Stimulated activated naive CD8-positive, alpha-beta T cell treated with anti-CD3 and anti-CD28 coated beads, Interleukin-15, amount 100 ng/mL, for 72 hours (primary cell): ENCODE measurements at regions not wholly inside any gene's neighbourhood (a gene's known extent, or its start where the extent isn't known, plus 50 kb on each side); places are given as distances from the start of the nearest gene placed in this dataset.

Experiments used
- ATAC-seq: fragments of 150-1000 bp; cut with Tn5 transposase; 2 replicates; pipeline ENCODE4 v1.10.0; 2021; ENCODE audit warnings: mild to moderate bottlenecking, moderate library complexity
- DNase-seq, 2 donors: peaks; one replicate each; pipeline ENCODE4 v3.0.0; 2021 to 2022
- H3K27ac Mint-ChIP-seq, 2 donors: one replicate each; pipeline ENCODE4 v1.8.0; 2022; ENCODE audit warnings: mild to moderate bottlenecking in 2 of 2, mixed read lengths in 2 of 2, moderate library complexity in 2 of 2
- H3K27me3 Mint-ChIP-seq: one replicate; pipeline ENCODE4 v1.8.0; 2022; ENCODE audit warnings: mixed read lengths
- H3K4me1 Mint-ChIP-seq: one replicate; pipeline ENCODE4 v1.8.0; 2022; ENCODE audit warnings: mild to moderate bottlenecking, mixed read lengths
- H3K4me3 Mint-ChIP-seq, 2 donors: one replicate each; pipeline ENCODE4 v1.8.0; 2022; ENCODE audit warnings: mild to moderate bottlenecking in 2 of 2, mixed read lengths in 2 of 2, moderate library complexity in 1 of 2
- H3K9me3 Mint-ChIP-seq, 2 donors: one replicate each; pipeline ENCODE4 v1.8.0; 2022; ENCODE audit warnings: mixed read lengths in 2 of 2

DNA sequence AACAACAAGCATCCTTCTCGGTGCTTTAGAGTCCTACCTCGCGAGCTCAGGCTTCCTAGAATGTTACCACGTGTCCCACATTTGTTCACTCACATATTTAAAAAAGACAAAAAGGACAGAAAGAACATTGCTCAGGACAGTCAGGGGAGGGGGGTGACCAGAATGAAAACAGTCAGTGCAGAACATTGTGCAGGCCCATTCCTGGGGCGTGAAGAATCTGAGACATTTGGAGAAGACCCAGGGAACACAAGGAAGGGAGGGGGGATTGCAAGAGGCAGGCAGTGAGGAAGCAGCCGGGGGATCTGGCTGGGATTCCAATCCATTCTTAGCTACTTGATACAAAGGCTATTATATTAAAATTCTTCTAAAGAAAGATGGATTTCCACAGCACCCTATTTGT, 270.4 kb upstream of the CITED2 start:
- no peak overlapping the region for H3K4me3 Mint-ChIP-seq
- H3K27ac Mint-ChIP-seq, result no peak overlapping the region
- H3K27me3 Mint-ChIP-seq, result peaks cover 5% of the 10 kb centered on the region
- ATAC-seq (no peak), DNase-seq (no peak)
- H3K9me3 Mint-ChIP-seq, result peaks cover 0 to 7% of the 10 kb centered on the region in 2 donors
- H3K4me1 Mint-ChIP-seq, result no peaks in the 10 kb centered on the region

DNA sequence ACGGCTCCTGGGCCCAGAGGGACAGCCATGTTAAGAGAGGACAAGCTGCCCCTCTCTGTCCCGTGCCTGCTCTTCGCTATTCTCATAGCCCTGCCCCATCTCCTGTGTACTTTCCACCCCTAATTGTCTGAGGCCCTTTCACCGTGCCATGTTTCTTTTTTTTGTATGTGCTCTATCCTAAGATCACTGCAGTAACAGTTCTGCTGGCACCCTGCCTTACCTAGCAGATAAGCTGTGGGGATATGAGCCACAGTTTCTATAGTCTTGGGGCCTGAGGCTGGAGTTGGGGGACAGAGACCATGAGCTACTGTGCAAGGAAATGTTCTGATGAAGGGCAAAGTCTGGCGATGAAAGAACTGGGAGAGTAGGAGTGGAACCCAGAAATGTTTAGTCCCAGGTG, 269.5 kb upstream of the CITED2 start:
- Mint-ChIP-seq H3K4me1 (no peaks in the 10 kb centered on the region), H3K9me3 (peaks cover 0 to 7% of the 10 kb centered on the region in 2 donors), H3K27ac (no peak overlapping the region), H3K27me3 (no peaks in the 10 kb centered on the region), H3K4me3 (no peak overlapping the region)
- no peak for ATAC-seq
- DNase-seq, result no peak

DNA sequence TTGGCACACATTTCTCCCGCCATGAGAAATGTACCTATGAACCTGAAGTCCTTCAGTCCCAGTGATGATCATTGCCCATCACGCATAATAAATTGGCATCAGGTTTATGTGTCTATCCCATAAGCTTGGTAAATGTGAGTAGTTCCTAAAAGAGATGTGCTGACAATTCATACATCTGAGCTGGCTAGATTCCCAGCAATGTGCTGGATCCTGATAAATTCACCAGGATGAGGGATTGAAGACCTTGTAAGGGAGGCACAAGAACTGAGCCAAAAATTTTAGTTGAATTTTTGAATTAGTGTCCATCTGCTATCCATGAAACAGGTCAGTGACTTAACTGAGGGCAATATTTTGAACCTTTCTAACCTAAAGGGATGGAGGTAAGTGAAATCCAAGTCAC, 267.9 kb upstream of the CITED2 start:
- peaks cover 0 to 7% of the 10 kb centered on the region in 2 donors for H3K9me3 Mint-ChIP-seq

DNA sequence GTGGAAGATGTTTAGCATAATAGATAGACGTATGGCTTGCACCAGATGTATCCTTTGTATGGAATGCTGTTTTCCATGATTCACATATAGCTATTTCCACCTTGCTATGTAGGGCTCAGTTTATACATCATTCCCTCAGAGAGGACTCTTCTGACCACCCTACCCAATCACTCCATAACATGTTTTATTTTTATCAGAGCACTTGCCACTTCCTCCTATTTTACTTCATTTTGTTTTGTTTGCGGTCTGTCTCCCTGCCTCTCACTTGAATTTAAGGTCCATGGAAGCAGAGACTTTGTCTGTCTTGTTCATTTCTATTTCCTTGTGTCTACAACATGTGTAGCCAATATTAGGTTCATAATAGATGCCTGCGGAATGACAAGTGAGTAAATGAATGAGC, 266.9 kb upstream of the CITED2 start:
- H3K27ac Mint-ChIP-seq, result no peak overlapping the region
- H3K9me3 Mint-ChIP-seq, result no peaks in the 10 kb centered on the region
- no peaks in the 10 kb centered on the region for H3K4me1 Mint-ChIP-seq
- no peak overlapping the region for H3K4me3 Mint-ChIP-seq
- DNase-seq (no peak), ATAC-seq (no peak)
- H3K27me3 Mint-ChIP-seq, result no peaks in the 10 kb centered on the region

More for the DNA sequence above, 267.9 kb upstream of the CITED2 start:
- Mint-ChIP-seq H3K4me3 (no peak overlapping the region), H3K27me3 (no peaks in the 10 kb centered on the region), H3K4me1 (no peaks in the 10 kb centered on the region), H3K27ac (no peak overlapping the region)
- DNase-seq (no peak), ATAC-seq (no peak)

DNA sequence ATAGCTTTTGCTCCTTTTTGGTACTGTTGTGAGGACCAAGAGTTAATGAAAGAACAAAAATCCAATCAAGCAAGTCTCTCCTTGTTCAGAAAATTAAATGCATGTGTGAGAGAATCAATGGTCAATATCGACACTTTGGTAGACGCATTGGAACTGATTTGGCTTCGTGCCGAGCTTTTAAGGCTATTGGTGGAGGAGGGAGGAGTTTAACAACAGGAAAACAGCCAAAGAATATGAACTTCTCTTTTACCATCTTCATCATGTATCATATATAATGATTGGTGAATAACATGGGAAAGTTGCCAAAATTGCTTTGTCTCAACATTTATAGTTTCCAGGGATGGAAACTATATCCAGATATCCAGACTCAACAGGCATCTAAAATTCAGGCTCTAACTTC, 266.5 kb upstream of the CITED2 start:
- Mint-ChIP-seq H3K27ac (no peak overlapping the region), H3K4me1 (no peaks in the 10 kb centered on the region), H3K27me3 (no peaks in the 10 kb centered on the region), H3K9me3 (no peaks in the 10 kb centered on the region), H3K4me3 (no peak overlapping the region)
- no peak for DNase-seq
- no peak for ATAC-seq

DNA sequence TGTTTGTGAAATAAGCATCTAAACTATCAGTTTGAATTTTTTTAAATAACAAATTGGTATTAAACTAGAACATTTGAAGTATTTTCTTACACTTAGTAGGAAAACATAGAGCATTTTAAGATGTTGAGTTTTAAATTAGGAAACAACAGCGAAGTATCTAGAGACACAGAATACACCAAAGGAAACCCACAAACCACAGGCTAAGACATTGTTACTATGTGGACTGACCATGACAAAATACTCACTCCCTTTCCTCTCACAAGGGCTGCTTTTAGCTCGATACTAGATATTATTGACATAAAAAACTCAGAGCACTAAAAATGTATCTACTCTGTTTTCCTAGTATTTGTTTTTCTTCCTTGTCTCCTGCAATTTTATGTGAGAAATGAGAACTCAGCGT, 266.0 kb upstream of the CITED2 start:
- Mint-ChIP-seq H3K4me1 (no peaks in the 10 kb centered on the region), H3K27me3 (no peaks in the 10 kb centered on the region), H3K27ac (no peak overlapping the region), H3K9me3 (no peaks in the 10 kb centered on the region), H3K4me3 (no peak overlapping the region)
- DNase-seq (no peak), ATAC-seq (no peak)

DNA sequence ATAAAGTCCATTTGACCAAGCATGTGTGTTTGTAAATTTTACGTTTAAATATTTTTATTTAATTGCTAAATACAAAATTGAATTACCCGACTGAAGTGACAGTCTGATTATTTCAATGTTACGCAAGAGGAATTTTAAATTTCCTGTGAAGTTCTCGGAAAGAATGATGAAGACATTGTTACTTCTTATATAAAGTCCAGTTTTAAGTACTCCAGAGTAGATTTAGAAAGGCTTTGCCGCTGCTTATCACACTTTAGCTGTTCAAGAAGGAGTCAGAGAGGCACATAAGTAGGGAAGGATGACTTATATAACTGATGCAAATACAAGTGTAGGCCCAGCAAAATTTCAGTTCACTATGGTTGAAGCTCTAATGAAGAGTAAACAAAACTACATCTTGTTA, 265.1 kb upstream of the CITED2 start:
- no peak overlapping the region for H3K4me3 Mint-ChIP-seq
- no peaks in the 10 kb centered on the region for H3K9me3 Mint-ChIP-seq
- no peak for ATAC-seq
- no peaks in the 10 kb centered on the region for H3K4me1 Mint-ChIP-seq
- DNase-seq, result no peak
- no peak overlapping the region for H3K27ac Mint-ChIP-seq
- no peaks in the 10 kb centered on the region for H3K27me3 Mint-ChIP-seq

DNA sequence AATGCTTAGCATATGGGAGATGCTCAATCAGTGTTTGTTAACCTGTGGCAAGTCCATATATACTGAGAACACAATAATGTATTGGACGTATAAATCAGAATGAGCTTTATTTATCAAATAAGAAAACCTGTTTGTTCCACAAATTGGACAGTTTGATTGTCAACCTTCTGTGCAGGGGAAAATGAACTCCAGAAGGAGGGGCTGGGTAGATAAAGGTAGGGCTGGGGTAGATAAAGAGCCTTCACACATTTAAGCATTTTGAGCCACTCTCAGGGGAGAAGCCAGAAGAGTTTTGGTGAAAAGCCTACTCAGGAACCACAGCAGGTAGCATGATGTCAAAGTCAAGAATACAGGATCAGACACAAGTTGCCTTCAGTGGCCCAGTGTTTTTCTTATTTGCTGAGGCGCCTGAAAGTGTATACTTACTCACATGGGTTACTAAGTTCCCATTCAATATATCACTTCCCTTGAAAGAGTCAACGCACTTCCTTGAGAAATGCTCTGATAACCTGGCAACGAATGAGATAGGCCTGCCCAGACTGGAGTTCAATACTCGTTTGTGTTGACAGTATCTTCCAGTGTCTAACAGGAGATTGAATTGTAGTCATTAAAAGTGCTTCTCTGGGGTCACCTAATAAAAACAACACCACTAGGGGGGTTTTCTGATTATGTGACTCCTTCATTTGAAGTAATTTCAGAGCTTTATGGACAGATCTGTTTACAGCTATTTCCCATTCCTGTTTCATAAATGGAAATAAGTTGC, 263.9 kb upstream of the CITED2 start:
- no peak overlapping the region for H3K4me3 Mint-ChIP-seq
- H3K4me1 Mint-ChIP-seq, result no peaks in the 10 kb centered on the region
- H3K27me3 Mint-ChIP-seq, result peaks cover 1% of the 10 kb centered on the region
- ATAC-seq, result no peak
- H3K27ac Mint-ChIP-seq, result no peak overlapping the region
- no peaks in the 10 kb centered on the region for H3K9me3 Mint-ChIP-seq
- DNase-seq, result no peak

DNA sequence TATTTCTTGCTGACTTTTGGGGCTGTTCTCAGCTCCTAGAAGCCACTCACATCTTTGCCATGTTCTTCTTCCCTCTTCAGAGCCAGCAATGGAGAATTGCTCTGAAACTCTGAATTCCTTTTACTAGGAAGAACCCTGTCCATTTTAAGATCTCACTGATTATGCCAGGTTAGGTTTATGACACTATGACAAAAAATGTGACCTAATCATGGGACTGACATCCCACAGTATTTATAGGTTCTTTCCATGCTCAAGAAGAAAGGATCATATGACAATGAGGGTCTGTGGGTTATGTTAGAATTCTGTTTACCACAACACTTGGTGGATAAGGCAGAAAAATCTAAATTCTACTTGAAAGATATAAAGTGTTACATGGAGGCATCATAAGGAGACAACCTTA, 263.3 kb upstream of the CITED2 start:
- DNase-seq, result no peak
- H3K9me3 Mint-ChIP-seq, result no peaks in the 10 kb centered on the region
- no peak for ATAC-seq
- no peaks in the 10 kb centered on the region for H3K4me1 Mint-ChIP-seq
- no peak overlapping the region for H3K4me3 Mint-ChIP-seq
- peaks cover 7% of the 10 kb centered on the region for H3K27me3 Mint-ChIP-seq
- no peak overlapping the region for H3K27ac Mint-ChIP-seq

DNA sequence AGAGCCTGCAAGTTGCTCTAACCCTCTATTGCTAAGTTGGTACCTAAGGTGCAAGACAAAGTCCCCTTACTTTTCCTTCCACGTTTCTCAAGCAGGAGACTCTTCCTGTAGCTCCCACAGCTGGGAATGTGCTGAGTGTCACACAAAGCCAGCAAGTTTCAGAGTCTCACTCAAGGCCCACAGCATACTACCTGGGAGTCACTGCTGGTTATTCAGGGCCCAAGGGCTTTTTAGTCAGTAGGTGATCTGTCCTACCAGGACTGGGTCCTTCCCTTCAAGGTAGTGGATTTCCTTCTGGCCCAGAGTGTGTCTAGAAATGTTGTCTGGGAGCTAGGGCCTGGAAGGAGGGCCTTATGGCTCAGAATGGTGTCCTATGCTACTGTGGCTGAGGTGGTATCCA, 261.9 kb upstream of the CITED2 start:
- no peaks in the 10 kb centered on the region for H3K4me1 Mint-ChIP-seq
- no peak overlapping the region for H3K27ac Mint-ChIP-seq
- H3K4me3 Mint-ChIP-seq, result no peak overlapping the region
- peaks cover 17% of the 10 kb centered on the region for H3K27me3 Mint-ChIP-seq
- no peaks in the 10 kb centered on the region for H3K9me3 Mint-ChIP-seq
- DNase-seq (no peak), ATAC-seq (no peak)

DNA sequence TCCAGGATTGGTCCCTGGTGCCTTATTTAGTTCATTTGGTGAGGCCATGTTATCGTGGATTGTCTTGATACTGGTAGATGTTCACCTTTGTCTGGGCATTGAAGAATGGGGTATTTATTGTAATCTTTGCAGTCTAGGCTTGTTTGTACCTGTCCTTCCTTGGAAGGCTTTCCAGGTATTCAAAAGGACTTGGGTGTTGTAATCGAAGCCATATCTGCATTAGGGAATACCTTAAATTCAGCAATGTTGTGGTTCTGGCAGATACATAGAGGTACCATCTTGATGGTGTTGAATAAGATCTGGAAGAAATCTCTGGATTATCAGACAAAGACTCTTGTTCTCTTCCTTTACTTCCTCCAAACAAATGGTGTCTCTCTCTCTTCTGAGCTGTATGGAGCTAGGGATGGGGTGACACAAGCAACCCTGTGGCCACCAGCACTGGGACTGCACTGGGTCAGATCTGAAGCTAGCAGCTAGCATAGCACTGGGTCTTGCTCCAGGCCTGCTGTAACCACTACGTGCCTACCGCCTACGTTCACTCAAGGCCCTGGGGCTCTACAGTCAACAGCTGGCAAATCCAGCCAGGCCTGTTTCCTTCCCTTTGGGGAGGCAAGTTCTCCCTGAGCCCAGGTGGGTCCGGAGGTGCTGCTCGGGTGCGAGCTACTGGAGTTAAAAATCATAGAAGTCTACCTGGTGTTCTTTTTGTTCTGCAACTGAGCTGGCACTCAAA, 261.1 kb upstream of the CITED2 start:
- no peak for ATAC-seq
- Mint-ChIP-seq H3K27me3 (peaks cover 17% of the 10 kb centered on the region), H3K9me3 (no peaks in the 10 kb centered on the region), H3K4me3 (no peak overlapping the region), H3K27ac (no peak overlapping the region), H3K4me1 (no peaks in the 10 kb centered on the region)
- DNase-seq, result no peak

DNA sequence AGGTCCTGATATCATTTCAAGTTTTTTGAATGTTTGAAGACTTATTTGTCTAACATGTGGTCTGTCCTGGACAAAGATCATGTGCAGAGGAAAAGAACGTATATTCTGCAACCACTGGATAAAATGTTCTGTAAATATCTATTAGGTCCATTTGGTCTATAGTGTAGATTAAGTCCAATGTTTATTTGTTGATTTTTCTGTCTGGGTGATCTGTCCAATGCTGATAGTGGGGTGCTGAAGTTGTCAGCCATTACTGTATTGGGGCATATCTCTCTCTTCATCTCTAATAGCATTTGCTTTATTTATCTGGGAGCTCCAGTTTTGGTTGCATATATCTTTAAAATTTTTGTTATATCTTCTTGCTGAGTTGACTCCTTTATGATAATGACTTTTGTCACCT, 258.4 kb upstream of the CITED2 start:
- Mint-ChIP-seq H3K4me3 (no peak overlapping the region), H3K9me3 (no peaks in the 10 kb centered on the region), H3K27me3 (peaks cover 17% of the 10 kb centered on the region), H3K27ac (no peak overlapping the region), H3K4me1 (no peaks in the 10 kb centered on the region)
- ATAC-seq (no peak), DNase-seq (no peak)

DNA sequence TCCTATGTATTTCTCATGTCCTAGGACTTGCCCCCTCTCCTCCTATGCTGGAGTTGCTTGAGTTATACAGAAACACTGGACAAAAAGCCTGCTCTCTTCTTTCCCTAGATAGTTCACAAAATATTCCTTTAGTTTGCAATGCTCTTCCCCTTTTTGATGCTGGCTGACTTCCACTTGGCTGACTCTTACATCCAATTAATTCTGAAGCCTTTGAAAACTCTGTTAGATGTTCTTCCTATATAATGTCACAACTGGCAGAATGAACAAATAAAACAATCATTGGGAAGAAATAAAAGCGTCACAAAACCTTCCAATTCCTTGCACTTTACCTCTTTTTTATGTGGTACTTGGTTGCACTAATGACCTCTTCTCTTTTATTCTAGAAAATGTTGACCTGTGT, 253.8 kb upstream of the CITED2 start:
- H3K27ac Mint-ChIP-seq, result no peak overlapping the region
- DNase-seq, result no peak

DNA sequence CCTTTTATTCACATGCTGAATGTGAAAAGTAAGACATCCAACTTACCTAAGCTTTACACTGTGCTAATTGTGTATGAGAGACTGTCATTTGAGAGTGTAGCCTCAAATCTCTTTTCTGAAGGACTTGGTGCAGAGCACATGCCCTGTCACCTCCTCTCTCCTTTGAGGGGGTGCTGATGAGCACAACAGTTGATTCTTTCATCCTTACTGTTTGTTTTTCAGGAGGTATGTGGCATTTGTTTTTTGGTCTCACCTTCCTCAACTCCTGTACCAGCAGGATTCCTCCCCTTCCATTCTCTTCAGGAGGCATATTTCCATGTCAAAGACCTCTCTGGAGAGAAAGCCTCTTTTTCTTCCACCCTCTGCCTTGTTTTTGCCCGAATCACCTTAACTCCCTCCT, 252.6 kb upstream of the CITED2 start:
- Mint-ChIP-seq H3K4me3 (no peak overlapping the region), H3K27me3 (peaks cover 16% of the 10 kb centered on the region), H3K4me1 (peaks cover 6% of the 10 kb centered on the region), H3K27ac (no peak overlapping the region), H3K9me3 (no peaks in the 10 kb centered on the region)
- DNase-seq, result no peak
- no peak for ATAC-seq

More for the DNA sequence above, 253.8 kb upstream of the CITED2 start:
- Mint-ChIP-seq H3K9me3 (no peaks in the 10 kb centered on the region), H3K27me3 (peaks cover 28% of the 10 kb centered on the region), H3K4me1 (peaks cover 6% of the 10 kb centered on the region), H3K4me3 (no peak overlapping the region)
- ATAC-seq, result no peak

DNA sequence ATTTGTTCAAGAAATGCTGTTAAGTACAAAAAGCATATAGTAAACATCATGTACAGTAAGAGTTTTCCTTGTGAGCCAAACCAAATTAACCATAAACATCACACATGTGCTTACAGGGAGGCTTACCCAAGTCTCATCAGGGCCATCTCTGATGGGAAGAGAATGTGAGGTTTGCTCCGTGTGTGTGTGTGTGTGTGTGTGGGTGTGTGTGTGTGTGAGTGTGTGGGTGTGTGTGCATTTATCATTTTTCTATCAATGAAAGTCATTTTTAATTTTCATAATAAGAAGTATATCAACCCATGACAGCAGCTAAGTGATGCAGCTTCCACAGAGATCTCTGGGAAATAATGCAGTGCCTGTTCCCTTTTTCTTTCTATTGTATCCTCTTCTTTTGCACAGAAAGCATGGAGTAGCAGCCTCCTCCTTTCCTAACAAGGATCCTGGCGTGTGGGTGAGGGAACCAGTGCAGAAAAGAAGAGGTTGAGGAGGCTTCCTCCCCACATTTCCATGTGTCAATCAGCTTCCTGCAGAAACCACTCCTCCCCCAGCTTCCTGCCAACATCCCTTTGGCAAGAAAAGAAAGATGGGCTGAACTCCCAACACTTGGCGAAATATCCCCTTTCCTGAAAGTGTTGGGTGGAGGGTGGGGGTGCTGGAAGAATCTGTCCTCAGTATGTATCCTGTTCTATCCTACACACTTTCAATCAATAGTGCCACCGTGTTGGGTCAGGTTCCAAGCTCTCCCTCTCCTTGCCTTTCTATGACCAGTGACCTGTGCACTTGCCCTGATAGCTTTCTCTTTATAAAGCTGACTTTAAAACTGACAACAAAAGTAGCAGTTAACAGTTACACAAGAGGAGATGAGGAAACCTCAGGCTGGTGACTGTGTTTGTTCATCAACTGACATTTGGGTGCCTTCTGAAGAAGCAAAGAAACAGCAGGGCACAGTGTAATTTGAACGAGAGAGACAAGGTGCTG, 251.8 kb upstream of the CITED2 start:
- no peak overlapping the region for H3K27ac Mint-ChIP-seq
- DNase-seq, result no peak
- no peak for ATAC-seq
- peaks cover 6% of the 10 kb centered on the region for H3K4me1 Mint-ChIP-seq
- H3K4me3 Mint-ChIP-seq, result no peak overlapping the region
- H3K27me3 Mint-ChIP-seq, result peaks cover 13% of the 10 kb centered on the region
- H3K9me3 Mint-ChIP-seq, result no peaks in the 10 kb centered on the region
